SK-N-SH treated with all-trans-retinoic acid at 6 μM for 48 hours (cell line): ENCODE measurements at regions not wholly inside any gene's neighbourhood (a gene's known extent, or its start where the extent isn't known, plus 50 kb on each side); places are given as distances from the start of the nearest gene placed in this dataset.

Experiments
- ISL1 ChIP-seq: fragments of 250-450 bp; sonication (Bioruptor Pico); IDR thresholded peaks from 2 replicates; pipeline ENCODE4 v2.1.2; 2022; ENCODE audit warnings: mild to moderate bottlenecking, moderate library complexity
- SNAI2 ChIP-seq: fragments of 250-450 bp; sonication (Bioruptor Pico); IDR thresholded peaks from 2 replicates; pipeline ENCODE4 v1.5.0; 2020; ENCODE audit warnings: mild to moderate bottlenecking, moderate library complexity
- TOX ChIP-seq: fragments of 250-450 bp; sonication (Bioruptor Pico); IDR thresholded peaks from 2 replicates; pipeline ENCODE4 v1.8.0; 2021; ENCODE audit warnings: mild to moderate bottlenecking, moderate library complexity, borderline replicate concordance
- ZFP30 ChIP-seq: fragments of 450-650 bp; formaldehyde crosslinking; IDR thresholded peaks from 2 replicates; pipeline ENCODE4 v1.5.0; 2022; ENCODE audit warnings: mild to moderate bottlenecking, moderate library complexity

DNA sequence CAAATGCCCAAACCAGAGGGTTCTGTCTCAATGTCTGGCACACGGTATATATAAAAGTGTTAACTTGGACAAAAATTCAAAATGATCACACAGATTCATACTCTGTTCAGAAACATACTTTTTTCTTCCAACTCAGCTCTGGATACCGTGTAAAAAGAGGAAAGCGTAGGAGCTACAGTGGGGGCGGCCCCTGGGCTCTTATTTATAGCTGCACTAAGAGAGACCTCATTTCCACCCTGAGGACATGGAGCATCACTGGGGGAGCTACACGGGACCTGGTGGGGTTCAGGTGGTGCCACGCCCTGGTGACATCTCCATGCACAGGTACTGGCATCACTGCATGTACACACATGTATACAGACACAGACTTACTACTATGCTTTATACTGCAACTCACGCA lies 185.9 kb upstream of the FOXQ1 start:
- no peak for TF ChIP-seq ZFP30 (CRISPR knock-in tag)
- TF ChIP-seq TOX (CRISPR knock-in tag) = no peak
- no peak for TF ChIP-seq SNAI2
- no peak for TF ChIP-seq ISL1
